Upper lobe of left lung (tissue), 4 donors: ENCODE measurements at regions not wholly inside any gene's neighbourhood (a gene's known extent, or its start where the extent isn't known, plus 50 kb on each side); places are given as distances from the start of the nearest gene placed in this dataset.

Experiments
- CTCF ChIP-seq, 6 experiments: fragments of 450-650 bp in 4 of 6; fragments of 200-600 bp in 2 of 6; sonication (generic) in 2 of 6; IDR thresholded peaks; one replicate each; pipeline ENCODE4 v1.5.1; 2016 to 2019; ENCODE audit warnings: antibody characterized with exemption in 6 of 6
- EP300 ChIP-seq, 4 donors: sonication (generic); formaldehyde crosslinking; IDR thresholded peaks; one replicate each; pipeline ENCODE4 v1.5.1; 2017; ENCODE audit warnings: antibody characterized with exemption in 4 of 4, control low read depth in 2 of 4
- POLR2A ChIP-seq, 4 donors: fragments of 450-650 bp; IDR thresholded peaks; one replicate each; pipeline ENCODE4 v1.5.1; 2016 to 2017; ENCODE audit warnings: antibody characterized with exemption in 4 of 4, mild to moderate bottlenecking in 2 of 4
- POLR2AphosphoS5 ChIP-seq, 2 donors: sonication (generic); formaldehyde crosslinking; IDR thresholded peaks; one replicate each; pipeline ENCODE4 v1.5.1; 2017; ENCODE audit warnings: antibody characterized with exemption in 2 of 2

- no peak for TF ChIP-seq POLR2A (IDR thresholded peaks at IDR 0.05)
- no peak for TF ChIP-seq CTCF (IDR thresholded peaks at IDR 0.05)
- TF ChIP-seq POLR2AphosphoS5 (IDR thresholded peaks at IDR 0.05), result no peak
- no peak for TF ChIP-seq EP300 (IDR thresholded peaks at IDR 0.05)
These were observed 155.5 kb downstream of the LINC00237 start for GRCh38 chr20:20950620-20951019.
